ENCODE measurements at regions not wholly inside any gene's neighbourhood (a gene's known extent, or its start where the extent isn't known, plus 50 kb on each side); places are given as distances from the start of the nearest gene placed in this dataset.

DNA sequence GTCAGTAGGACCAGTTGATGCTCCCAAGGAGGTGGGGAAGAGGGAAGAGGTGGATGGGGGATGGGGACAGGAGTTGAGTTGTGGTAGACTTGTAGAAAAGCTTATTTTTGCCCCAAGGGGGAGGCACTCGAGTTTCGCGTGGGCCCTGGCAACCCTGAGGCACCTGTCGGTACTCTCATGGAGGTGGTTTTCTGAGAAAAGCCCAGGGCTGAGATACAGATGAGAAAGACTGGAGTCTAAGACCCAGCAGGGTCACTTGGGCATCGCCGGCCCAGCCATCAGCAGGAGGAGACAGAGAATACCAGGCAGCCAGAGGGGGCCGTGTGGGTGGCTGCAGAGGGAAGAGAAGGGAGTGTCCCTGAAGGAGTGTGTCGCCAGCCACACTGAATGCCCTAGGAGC is 57.7 kb upstream of the HPCAL1 start:
- TF ChIP-seq, protein P1, sequence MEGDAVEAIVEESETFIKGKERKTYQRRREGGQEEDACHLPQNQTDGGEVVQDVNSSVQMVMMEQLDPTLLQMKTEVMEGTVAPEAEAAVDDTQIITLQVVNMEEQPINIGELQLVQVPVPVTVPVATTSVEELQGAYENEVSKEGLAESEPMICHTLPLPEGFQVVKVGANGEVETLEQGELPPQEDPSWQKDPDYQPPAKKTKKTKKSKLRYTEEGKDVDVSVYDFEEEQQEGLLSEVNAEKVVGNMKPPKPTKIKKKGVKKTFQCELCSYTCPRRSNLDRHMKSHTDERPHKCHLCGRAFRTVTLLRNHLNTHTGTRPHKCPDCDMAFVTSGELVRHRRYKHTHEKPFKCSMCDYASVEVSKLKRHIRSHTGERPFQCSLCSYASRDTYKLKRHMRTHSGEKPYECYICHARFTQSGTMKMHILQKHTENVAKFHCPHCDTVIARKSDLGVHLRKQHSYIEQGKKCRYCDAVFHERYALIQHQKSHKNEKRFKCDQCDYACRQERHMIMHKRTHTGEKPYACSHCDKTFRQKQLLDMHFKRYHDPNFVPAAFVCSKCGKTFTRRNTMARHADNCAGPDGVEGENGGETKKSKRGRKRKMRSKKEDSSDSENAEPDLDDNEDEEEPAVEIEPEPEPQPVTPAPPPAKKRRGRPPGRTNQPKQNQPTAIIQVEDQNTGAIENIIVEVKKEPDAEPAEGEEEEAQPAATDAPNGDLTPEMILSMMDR (IDR thresholded peaks at IDR 0.05), result no peak
- TF ChIP-seq POLR2AphosphoS5 (IDR thresholded peaks at IDR 0.05) (no peak), POLR2A (IDR thresholded peaks at IDR 0.05) (no peak)
